Activated CD8-positive, alpha-beta memory T cell treated with anti-CD3 and anti-CD28 coated beads, Interleukin-2, amount 10 ng/mL, durations not matched to agents 7 days and 5 days (primary cell): ENCODE measurements at regions not wholly inside any gene's neighbourhood (a gene's known extent, or its start where the extent isn't known, plus 50 kb on each side); places are given as distances from the start of the nearest gene placed in this dataset.

Experiments used
- ATAC-seq: fragments of 150-1000 bp; cut with Tn5 transposase; one replicate; pipeline ENCODE4 v1.10.0; 2021; ENCODE audit warnings: moderate library complexity
- CTCF ChIA-PET: fragments of 350-600 bp; sonication (Branson Sonifier 250); formaldehyde crosslinking; loops from one replicate; lab custom pipeline; 2021; ENCODE audit warnings: antibody characterized with exemption; lab: Charles Lee
- DNase-seq: peaks from one replicate; pipeline ENCODE4 v3.0.0-alpha.2; 2020
- H3K27ac Mint-ChIP-seq: one replicate; pipeline ENCODE4 v1.8.0; 2021; ENCODE audit warnings: mild to moderate bottlenecking, mixed read lengths
- H3K27me3 Mint-ChIP-seq: one replicate; pipeline ENCODE4 v1.8.0; 2021; ENCODE audit warnings: mixed read lengths
- H3K36me3 Mint-ChIP-seq: one replicate; pipeline ENCODE4 v1.8.0; 2021; ENCODE audit warnings: mild to moderate bottlenecking, mixed read lengths
- H3K4me1 Mint-ChIP-seq: one replicate; pipeline ENCODE4 v1.8.0; 2021; ENCODE audit warnings: mixed read lengths
- H3K4me3 Mint-ChIP-seq: one replicate; pipeline ENCODE4 v1.8.0; 2021; ENCODE audit warnings: mild to moderate bottlenecking, moderate library complexity, mixed read lengths
- H3K9me3 Mint-ChIP-seq: one replicate; pipeline ENCODE4 v1.8.0; 2022; ENCODE audit warnings: low read depth, mixed read lengths

DNA sequence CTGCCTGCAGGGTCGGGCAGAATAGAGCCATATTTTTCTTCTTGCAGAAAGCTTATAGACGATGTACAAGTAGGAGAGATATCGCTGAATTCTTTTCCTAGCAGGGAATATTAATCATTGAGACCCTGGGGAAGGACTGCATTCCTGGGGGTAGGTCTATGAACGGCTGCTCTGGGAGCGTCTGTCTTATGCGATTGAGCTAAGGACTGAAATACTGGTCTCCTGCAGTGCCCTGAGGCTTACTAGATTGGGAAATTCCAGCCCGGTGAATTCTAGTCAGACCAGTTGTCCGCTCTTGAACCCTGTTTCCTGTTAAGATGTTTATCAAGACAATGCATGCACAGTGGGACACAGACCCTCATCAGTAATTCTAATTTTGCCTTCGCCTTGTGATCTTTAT, 59.8 kb upstream of the UBAC2 start:
- Mint-ChIP-seq H3K4me3 (no peak overlapping the region), H3K4me1 (peaks cover 10% of the 10 kb centered on the region), H3K27ac (no peak overlapping the region), H3K9me3 (no peaks in the 10 kb centered on the region), H3K27me3 (peaks cover 15% of the 10 kb centered on the region), H3K36me3 (peaks cover 2% of the 10 kb centered on the region)
- CTCF ChIA-PET: no interaction called here
- ATAC-seq (no peak), DNase-seq (no peak)

DNA sequence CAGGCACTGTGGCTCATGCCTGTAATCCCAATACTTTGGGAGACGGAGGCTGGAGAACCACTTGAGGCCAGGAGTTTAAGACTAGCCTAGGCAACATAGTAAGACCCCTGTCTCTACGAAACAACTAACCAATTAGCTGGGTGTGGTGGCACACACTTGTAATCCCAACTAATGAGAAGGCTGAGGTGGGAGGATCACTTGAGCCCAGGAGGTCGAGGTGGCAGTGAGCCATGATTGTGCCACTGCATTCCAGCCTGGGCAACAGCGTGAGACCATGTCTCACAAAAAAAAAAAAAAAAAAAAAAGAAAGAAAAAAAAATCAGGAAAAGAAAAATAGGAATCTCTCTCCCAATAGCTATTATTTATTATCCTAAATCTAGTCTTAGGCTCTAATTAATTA, 56.8 kb upstream of the UBAC2 start:
- CTCF ChIA-PET: no interaction called here
- peaks cover 14% of the 10 kb centered on the region for H3K4me1 Mint-ChIP-seq
- peaks cover 15% of the 10 kb centered on the region for H3K27me3 Mint-ChIP-seq
- DNase-seq (no peak), ATAC-seq (no peak)
- no peak overlapping the region for H3K27ac Mint-ChIP-seq
- no peaks in the 10 kb centered on the region for H3K9me3 Mint-ChIP-seq
- no peak overlapping the region for H3K4me3 Mint-ChIP-seq
- H3K36me3 Mint-ChIP-seq: peaks cover 2% of the 10 kb centered on the region

- peaks cover 14% of the 10 kb centered on the region for H3K4me1 Mint-ChIP-seq
- CTCF ChIA-PET: no interaction called here
- DNase-seq (no peak), ATAC-seq (no peak)
- no peak overlapping the region for H3K4me3 Mint-ChIP-seq
- H3K9me3 Mint-ChIP-seq: no peaks in the 10 kb centered on the region
- H3K27me3 Mint-ChIP-seq: peaks cover 15% of the 10 kb centered on the region
- peaks cover 2% of the 10 kb centered on the region for H3K36me3 Mint-ChIP-seq
- no peak overlapping the region for H3K27ac Mint-ChIP-seq
These were observed 56.3 kb upstream of the UBAC2 start for GRCh38 chr13:99144306-99144705.

DNA sequence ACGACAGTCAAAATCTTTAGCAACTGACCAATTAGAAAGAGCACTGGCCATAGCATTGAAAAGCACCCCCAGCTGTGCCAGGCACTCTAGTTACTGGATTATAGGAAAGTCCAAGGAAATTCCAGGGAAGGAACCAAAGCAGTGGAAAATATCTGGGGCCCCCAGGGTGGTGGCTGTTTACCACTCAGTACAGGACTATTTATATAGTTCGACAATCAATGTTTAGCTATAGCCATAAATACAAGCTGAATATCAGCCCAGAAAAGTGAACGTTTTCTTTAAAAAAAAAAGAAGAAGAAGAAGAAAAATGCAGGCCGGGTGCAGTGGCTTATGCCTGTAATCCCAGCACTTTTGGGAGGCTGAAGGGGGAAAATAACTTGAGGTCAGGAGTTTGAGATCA, 55.2 kb upstream of the UBAC2 start:
- no peaks in the 10 kb centered on the region for H3K9me3 Mint-ChIP-seq
- H3K27ac Mint-ChIP-seq: no peak overlapping the region
- ATAC-seq (no peak), DNase-seq (no peak)
- H3K4me1 Mint-ChIP-seq: peaks cover 17% of the 10 kb centered on the region
- H3K36me3 Mint-ChIP-seq: peaks cover 2% of the 10 kb centered on the region
- H3K4me3 Mint-ChIP-seq: no peak overlapping the region
- H3K27me3 Mint-ChIP-seq: peaks cover 13% of the 10 kb centered on the region
- CTCF ChIA-PET: no interaction called here

DNA sequence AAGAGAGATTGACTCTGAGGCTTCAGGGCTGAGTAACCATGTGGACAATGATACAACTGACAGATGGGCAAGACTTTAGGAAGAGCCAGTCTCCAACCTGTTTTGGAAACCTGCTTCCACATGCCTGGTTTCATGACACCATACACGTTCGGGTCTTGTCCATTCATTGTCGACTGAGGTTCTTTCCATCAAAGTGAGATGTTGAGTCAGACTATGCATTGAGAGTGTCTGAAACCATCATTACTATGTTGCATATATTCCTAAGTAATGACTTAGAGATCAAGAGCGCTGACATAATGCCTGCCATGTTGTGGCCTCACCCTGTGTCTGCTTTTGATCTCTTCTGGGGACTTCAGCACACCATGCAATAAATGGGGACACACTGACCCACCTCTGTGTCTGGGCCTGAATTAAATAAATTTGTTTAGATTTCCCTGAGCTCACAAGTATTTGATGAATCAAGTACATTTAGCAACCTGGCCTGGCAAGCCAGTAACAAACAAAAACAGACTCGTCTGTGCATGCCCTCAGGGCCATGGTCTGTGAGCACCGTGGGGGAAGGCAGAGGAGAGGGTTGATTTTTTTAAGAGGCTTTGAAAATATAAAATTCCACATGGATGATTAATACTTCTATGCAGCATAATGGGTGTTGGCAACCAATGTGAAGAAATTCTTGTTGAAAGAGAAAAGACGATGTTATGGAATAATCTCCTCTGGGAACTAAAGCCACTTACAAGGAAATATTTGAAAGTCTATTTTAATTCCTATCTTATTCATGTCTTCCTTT, 49.9 kb upstream of the UBAC2 start:
- ATAC-seq (no peak), DNase-seq (no peak)
- H3K36me3 Mint-ChIP-seq: no peaks in the 10 kb centered on the region
- no peak overlapping the region for H3K4me3 Mint-ChIP-seq
- CTCF ChIA-PET: no interaction called here
- H3K9me3 Mint-ChIP-seq: no peaks in the 10 kb centered on the region
- H3K27ac Mint-ChIP-seq: no peak overlapping the region
- H3K27me3 Mint-ChIP-seq: peaks cover 7% of the 10 kb centered on the region
- H3K4me1 Mint-ChIP-seq: peaks cover 29% of the 10 kb centered on the region
